D721Med (cell line): ENCODE measurements at regions not wholly inside any gene's neighbourhood (a gene's known extent, or its start where the extent isn't known, plus 50 kb on each side); places are given as distances from the start of the nearest gene placed in this dataset.
A peak's percentile ranks its signal among the peaks of the same experiment; 100 is the strongest.

Experiments
- DNase-seq: peaks from one replicate; pipeline ENCODE4 v3.0.0; 2011; ENCODE audit warnings: low spot score; ENCODE audit not compliant: insufficient read length
- FAIRE-seq: peaks from 2 replicates; lab custom pipeline; 2011; peaks lifted over from hg19 to GRCh38; lab: Jason Lieb, UNC
- CTCF ChIP-seq: IDR thresholded peaks from 2 replicates; pipeline ENCODE4 v1.5.1; 2012; ENCODE audit warnings: mild to moderate bottlenecking, control low read depth; ENCODE audit not compliant: insufficient read depth; ENCODE audit errors: missing control alignments

- DNase-seq = no peak
- TF ChIP-seq CTCF = no peak
- no peak for FAIRE-seq
These were observed 297.5 kb upstream of the GRIN3A start for GRCh38 chr9:102035929-102036328.

GRCh38 chr9:102032614-102033013 is 294.2 kb upstream of the GRIN3A start:
- no peak for FAIRE-seq
- TF ChIP-seq CTCF = no peak
- DNase-seq = no peak

- FAIRE-seq (no peak), DNase-seq (no peak)
- no peak for TF ChIP-seq CTCF
These were observed 262.5 kb upstream of the GRIN3A start for GRCh38 chr9:102000956-102001355.

GRCh38 chr9:101999441-101999840 is 261.0 kb upstream of the GRIN3A start:
- no peak for TF ChIP-seq CTCF
- FAIRE-seq (no peak), DNase-seq (no peak)

GRCh38 chr9:101995231-101995630 is 256.8 kb upstream of the GRIN3A start:
- TF ChIP-seq CTCF = no peak
- no peak for FAIRE-seq

GRCh38 chr9:101993771-101994170 is 255.3 kb upstream of the GRIN3A start:
- FAIRE-seq (no peak), DNase-seq (no peak)
- TF ChIP-seq CTCF = no peak

More at GRCh38 chr9:101995231-101995630, 256.8 kb upstream of the GRIN3A start:
- DNase-seq = no peak

- FAIRE-seq (peak; percentile 41), DNase-seq (no peak)
- TF ChIP-seq CTCF = no peak
These were observed 253.5 kb upstream of the GRIN3A start for GRCh38 chr9:101991926-101992325.
